HG03571 (cell line): ENCODE measurements at regions not wholly inside any gene's neighbourhood (a gene's known extent, or its start where the extent isn't known, plus 50 kb on each side); places are given as distances from the start of the nearest gene placed in this dataset.

Experiments
- ATAC-seq: cut with Tn5 transposase; IDR thresholded peaks from one replicate; pipeline ENCODE4 v1.9.1; 2021; ENCODE audit not compliant: unreplicated experiment

DNA sequence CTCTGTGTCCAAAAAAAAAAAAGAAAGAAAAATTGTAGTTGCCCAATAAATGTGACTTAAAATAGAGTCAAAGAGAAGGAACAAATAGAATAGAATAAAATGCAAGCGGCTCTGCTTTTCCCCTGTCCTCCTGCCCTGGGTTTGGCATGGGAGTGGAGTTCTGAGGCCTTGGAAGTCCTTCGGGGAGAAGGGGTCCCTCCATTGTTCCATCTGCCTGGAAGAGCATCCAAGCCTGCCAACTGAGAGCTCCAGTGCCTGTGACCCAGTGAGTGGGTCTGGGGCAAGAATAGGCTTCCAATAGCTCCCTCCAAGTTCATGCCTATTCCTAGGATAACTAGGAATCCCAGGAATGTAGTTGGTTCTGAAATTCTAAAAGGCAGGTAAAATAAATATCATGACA lies 321.4 kb downstream of the MYCN start:
- no peak for ATAC-seq

- ATAC-seq: no peak
These were observed 320.7 kb downstream of the MYCN start for GRCh38 chr2:16261071-16261470.

DNA sequence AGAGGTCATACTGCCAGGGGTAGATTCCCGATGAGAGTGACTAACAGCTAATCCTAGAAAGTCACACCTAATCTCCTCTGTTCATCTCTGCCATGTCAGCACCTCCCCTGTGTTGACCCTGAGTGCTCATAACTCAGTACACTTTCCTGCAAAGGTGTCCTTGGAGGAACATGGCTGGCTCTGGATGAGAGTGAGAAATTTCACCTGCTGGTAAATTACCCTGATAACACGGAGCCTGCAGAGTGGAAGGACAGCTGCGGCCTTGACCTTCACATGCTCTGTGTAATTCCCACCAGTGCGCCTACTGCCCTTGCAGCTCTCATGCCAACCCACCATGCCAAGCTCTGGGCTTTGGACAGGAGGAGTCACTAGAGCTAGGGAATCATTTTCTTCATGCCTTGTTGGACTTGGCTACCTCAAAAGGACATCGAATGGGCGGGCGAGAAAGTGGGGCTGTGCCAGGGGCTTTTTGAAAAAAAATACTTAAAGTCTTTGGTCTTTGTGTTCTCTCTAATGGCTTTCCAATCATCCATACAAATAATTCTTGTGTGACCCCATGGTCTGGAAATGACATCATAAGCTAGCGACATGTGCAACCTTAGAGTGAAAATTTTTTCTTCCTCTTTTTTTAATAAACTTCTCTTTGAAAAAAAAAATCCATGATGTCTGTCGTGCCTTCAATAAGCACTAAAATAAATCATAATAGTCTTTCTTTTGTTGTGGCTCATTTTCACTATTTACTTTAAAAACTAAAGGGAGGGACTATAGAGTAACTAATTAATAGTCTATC lies 319.9 kb downstream of the MYCN start:
- ATAC-seq: no peak

GRCh38 chr2:16259010-16259409 lies 318.7 kb downstream of the MYCN start:
- ATAC-seq: no peak

- no peak for ATAC-seq
These were observed 318.0 kb downstream of the MYCN start for GRCh38 chr2:16258350-16258749.

DNA sequence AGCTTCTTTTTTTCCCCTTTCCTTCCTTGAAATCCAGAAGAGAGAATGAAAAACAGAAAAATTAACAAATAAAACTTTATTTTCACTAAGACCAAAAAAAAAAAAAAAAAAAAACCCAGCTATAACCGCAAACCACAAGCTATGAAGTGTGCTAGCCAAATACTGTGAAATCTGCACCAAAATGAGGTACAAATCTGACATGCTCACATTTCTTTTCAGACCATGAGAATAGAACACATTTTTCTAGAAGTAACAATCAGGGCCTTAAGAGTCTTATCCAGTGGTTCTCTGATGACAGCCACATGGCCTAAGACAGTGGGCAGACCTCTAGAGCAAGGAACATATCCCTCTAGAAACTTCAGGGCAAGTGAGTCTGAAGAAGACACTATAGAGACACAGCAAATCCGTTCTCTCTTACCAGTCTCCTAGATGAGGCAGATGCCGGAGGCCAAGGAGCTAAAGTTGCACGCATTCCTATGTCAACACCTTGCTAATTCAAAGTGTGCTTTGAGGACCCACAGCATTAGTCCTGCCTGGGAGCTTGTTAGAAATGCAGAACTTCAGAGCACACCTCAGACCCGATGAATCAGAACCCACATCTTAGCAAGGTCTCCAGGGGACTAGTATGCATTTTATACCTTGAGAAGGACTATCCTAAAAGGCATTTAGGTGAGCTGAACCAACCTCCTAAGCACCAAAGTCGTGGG lies 317.1 kb downstream of the MYCN start:
- ATAC-seq: no peak

- ATAC-seq: no peak
These were observed 316.4 kb downstream of the MYCN start for GRCh38 chr2:16256601-16257321.

GRCh38 chr2:16255120-16255519 lies 314.8 kb downstream of the MYCN start:
- ATAC-seq: no peak

DNA sequence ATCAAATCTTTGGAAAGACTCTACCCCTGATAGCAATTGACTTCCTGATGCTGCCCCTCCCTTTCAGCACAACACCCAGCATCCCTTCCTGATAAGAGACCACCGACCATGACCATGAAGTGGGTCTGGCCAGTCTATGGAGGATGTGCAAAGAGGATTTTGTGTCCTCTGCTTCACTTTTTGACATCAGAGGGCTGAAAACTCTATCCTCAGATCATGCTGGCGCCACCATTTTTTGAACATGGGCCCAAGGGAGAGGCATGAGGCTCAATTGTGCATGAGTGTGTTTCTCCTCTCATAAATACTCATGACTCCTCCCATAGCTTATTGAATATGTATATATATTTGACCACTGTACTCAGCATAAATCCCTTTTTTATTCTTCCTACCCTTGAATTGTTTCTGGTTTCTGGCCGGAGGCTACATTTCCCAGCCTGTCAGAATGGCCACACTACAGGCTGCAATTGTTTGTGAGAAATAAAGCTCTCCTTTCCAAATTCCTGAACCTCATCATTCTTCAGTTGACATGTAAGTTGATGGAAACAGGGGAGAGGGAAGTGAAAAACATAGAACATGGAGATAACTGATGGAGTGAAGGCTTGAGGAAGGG lies 314.1 kb downstream of the MYCN start:
- ATAC-seq: no peak

DNA sequence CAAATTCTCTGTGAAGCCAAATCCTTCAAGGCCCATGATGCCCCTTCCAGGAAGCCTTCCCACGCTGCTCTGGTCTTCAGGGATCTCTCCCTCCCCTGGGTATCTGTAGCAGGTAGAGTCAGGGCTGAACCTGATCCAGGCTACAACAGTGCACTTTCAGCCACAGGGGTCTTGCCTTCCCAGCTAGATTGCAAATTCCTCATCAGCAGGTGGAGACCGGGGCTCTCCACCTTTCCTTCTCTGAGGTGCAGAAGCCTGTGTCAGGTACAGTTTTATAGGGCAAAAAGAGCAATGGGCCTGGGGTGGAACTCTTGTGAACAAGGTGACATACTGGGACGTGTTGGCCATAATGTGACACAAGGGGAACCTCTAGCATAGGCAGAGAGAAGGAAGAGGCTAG lies 312.9 kb downstream of the MYCN start:
- no peak for ATAC-seq

DNA sequence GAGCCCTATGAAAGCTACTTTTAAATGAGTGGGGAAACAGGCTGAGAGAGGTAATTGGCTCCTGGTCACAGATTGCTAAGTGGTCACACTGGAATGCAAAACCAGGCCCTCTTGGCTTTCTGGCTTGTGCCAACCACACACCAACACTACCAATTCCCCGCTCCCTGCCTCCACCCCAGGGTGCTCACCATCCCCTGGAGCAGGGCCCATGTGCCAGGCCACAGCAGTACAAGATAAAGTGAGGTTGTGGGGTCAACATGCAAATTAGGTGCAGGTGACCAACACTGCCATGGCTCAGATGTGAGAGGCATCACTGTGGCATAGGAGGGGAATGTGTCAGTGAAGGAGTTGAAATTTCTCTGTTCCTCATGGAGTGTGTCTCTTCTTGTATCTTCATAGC lies 312.5 kb downstream of the MYCN start:
- ATAC-seq: no peak

GRCh38 chr2:16252251-16252650 lies 311.9 kb downstream of the MYCN start:
- ATAC-seq: no peak

GRCh38 chr2:16251511-16252225 lies 311.3 kb downstream of the MYCN start:
- no peak for ATAC-seq

GRCh38 chr2:16250886-16251285 lies 310.5 kb downstream of the MYCN start:
- no peak for ATAC-seq

DNA sequence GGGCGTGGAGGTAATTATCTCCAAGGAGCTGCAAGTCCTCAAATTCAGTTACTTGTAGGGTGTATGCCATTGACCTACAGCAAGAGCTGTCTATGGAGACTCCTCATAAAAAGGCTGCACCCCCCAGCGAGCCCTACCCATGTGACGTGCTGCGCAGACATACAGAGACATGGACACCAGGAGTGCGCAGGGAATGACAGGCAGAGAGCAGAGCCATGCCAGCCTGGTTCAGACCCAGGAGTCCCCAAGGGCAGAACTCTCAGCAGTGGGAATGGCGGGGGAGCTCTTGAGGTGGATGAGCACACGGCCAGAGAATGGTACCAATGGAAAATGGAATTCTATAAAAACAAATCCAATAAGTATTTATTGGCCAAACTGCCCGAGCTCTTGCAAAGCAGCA lies 310.1 kb downstream of the MYCN start:
- ATAC-seq: no peak

DNA sequence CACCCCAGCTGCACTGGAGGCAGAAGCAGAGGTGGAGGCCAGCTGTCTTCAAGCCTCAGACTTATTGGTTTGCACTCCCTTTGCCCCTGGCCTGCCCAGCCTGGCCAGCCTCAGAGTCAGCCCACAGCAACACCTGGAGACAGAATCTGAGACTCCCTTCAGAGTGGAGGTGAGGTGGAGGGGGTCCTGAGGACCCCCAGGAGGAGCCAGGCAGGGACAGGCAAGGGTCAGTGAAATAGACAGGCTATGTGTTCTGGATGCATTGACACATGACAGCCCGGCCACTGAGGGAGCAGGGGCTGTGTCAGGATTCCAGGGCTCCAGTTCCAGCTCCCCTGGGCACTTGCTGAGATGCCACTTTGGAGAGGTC lies 309.7 kb downstream of the MYCN start:
- no peak for ATAC-seq

- no peak for ATAC-seq
These were observed 309.1 kb downstream of the MYCN start for GRCh38 chr2:16249246-16250055.

GRCh38 chr2:16248571-16249105 lies 308.3 kb downstream of the MYCN start:
- ATAC-seq: no peak

- no peak for ATAC-seq
These were observed 307.2 kb downstream of the MYCN start for GRCh38 chr2:16247326-16248122.
